ENCODE measurements at regions not wholly inside any gene's neighbourhood (a gene's known extent, or its start where the extent isn't known, plus 50 kb on each side); places are given as distances from the start of the nearest gene placed in this dataset.

- no peak for TF ChIP-seq KLF1 (tag by site-specific recombination; IDR thresholded peaks at IDR 0.05)
- no peak for TF ChIP-seq ZNF10 (tag by site-specific recombination; IDR thresholded peaks at IDR 0.05)
- TF ChIP-seq, protein P1, sequence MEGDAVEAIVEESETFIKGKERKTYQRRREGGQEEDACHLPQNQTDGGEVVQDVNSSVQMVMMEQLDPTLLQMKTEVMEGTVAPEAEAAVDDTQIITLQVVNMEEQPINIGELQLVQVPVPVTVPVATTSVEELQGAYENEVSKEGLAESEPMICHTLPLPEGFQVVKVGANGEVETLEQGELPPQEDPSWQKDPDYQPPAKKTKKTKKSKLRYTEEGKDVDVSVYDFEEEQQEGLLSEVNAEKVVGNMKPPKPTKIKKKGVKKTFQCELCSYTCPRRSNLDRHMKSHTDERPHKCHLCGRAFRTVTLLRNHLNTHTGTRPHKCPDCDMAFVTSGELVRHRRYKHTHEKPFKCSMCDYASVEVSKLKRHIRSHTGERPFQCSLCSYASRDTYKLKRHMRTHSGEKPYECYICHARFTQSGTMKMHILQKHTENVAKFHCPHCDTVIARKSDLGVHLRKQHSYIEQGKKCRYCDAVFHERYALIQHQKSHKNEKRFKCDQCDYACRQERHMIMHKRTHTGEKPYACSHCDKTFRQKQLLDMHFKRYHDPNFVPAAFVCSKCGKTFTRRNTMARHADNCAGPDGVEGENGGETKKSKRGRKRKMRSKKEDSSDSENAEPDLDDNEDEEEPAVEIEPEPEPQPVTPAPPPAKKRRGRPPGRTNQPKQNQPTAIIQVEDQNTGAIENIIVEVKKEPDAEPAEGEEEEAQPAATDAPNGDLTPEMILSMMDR (tag by site-specific recombination; IDR thresholded peaks at IDR 0.05): no peak
- TF ChIP-seq REST (tag by site-specific recombination; IDR thresholded peaks at IDR 0.05): no peak
- TF ChIP-seq, protein P2, sequence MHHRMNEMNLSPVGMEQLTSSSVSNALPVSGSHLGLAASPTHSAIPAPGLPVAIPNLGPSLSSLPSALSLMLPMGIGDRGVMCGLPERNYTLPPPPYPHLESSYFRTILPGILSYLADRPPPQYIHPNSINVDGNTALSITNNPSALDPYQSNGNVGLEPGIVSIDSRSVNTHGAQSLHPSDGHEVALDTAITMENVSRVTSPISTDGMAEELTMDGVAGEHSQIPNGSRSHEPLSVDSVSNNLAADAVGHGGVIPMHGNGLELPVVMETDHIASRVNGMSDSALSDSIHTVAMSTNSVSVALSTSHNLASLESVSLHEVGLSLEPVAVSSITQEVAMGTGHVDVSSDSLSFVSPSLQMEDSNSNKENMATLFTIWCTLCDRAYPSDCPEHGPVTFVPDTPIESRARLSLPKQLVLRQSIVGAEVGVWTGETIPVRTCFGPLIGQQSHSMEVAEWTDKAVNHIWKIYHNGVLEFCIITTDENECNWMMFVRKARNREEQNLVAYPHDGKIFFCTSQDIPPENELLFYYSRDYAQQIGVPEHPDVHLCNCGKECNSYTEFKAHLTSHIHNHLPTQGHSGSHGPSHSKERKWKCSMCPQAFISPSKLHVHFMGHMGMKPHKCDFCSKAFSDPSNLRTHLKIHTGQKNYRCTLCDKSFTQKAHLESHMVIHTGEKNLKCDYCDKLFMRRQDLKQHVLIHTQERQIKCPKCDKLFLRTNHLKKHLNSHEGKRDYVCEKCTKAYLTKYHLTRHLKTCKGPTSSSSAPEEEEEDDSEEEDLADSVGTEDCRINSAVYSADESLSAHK (tag by site-specific recombination; IDR thresholded peaks at IDR 0.05): no peak
Observed at GRCh38 chr1:238073991-238074390, 183.3 kb upstream of the ZP4 start.
